Left renal cortex interstitium (tissue), 4 donors: ENCODE measurements at regions not wholly inside any gene's neighbourhood (a gene's known extent, or its start where the extent isn't known, plus 50 kb on each side); places are given as distances from the start of the nearest gene placed in this dataset.
"Not testable (repeated sequence)": the region's sequence is repeated elsewhere in the genome, so short reads cannot be mapped to it uniquely, and the experiment has no call there.

Experiments
- DNase-seq, 4 donors: peaks; one replicate each; pipeline ENCODE4 v3.0.0-alpha.2; 2013; ENCODE audit warnings: low read depth in 4 of 4, low spot score in 2 of 4, missing footprints in 1 of 4

GRCh38 chr21:13935396-13936032 is 275.2 kb downstream of the LIPI start:
- DNase-seq: not testable (repeated sequence)

GRCh38 chr21:13934887-13935342 is 275.8 kb downstream of the LIPI start:
- not testable (repeated sequence) for DNase-seq

- DNase-seq: not testable (repeated sequence)
Measured at GRCh38 chr21:13923175-13923574, 287.6 kb downstream of the LIPI start.

GRCh38 chr21:13921455-13921854 is 289.3 kb downstream of the LIPI start:
- DNase-seq: not testable (repeated sequence)

GRCh38 chr21:13907385-13907784 is 297.8 kb downstream of the POTED start:
- DNase-seq: not testable (repeated sequence)

- DNase-seq: not testable (repeated sequence)
Measured at GRCh38 chr21:13896596-13897247, 287.1 kb downstream of the POTED start.

GRCh38 chr21:13893617-13894016 is 284.0 kb downstream of the POTED start:
- DNase-seq: not testable (repeated sequence)

GRCh38 chr21:13893025-13893424 is 283.4 kb downstream of the POTED start:
- not testable (repeated sequence) for DNase-seq

GRCh38 chr21:13892146-13892751 is 282.7 kb downstream of the POTED start:
- DNase-seq: not testable (repeated sequence)

- DNase-seq: not testable (repeated sequence)
Measured at GRCh38 chr21:13889176-13889575, 279.6 kb downstream of the POTED start.

GRCh38 chr21:13883641-13884395 is 274.2 kb downstream of the POTED start:
- not testable (repeated sequence) for DNase-seq

- DNase-seq: not testable (repeated sequence)
Measured at GRCh38 chr21:13877503-13877902, 267.9 kb downstream of the POTED start.

- DNase-seq: not testable (repeated sequence)
Measured at GRCh38 chr21:13876999-13877398, 267.4 kb downstream of the POTED start.

GRCh38 chr21:13874001-13874400 is 264.4 kb downstream of the POTED start:
- DNase-seq: not testable (repeated sequence)

- DNase-seq: no peak
Measured at GRCh38 chr21:13854638-13855037, 245.1 kb downstream of the POTED start.

GRCh38 chr21:13850808-13851207 is 241.2 kb downstream of the POTED start:
- not testable (repeated sequence) for DNase-seq

- DNase-seq: not testable (repeated sequence)
Measured at GRCh38 chr21:13849489-13849888, 239.9 kb downstream of the POTED start.

- not testable (repeated sequence) for DNase-seq
Measured at GRCh38 chr21:13846718-13847117, 237.1 kb downstream of the POTED start.

- not testable (repeated sequence) for DNase-seq
Measured at GRCh38 chr21:13844574-13844973, 235.0 kb downstream of the POTED start.

- not testable (repeated sequence) for DNase-seq
Measured at GRCh38 chr21:13843081-13843480, 233.5 kb downstream of the POTED start.

GRCh38 chr21:13827666-13828065 is 218.1 kb downstream of the POTED start:
- DNase-seq: not testable (repeated sequence)
